HTR-8/SVneo (cell line): ENCODE measurements at regions not wholly inside any gene's neighbourhood (a gene's known extent, or its start where the extent isn't known, plus 50 kb on each side); places are given as distances from the start of the nearest gene placed in this dataset.

Experiments
- DNase-seq: peaks from one replicate; pipeline ENCODE4 v3.0.0; 2011; ENCODE audit warnings: low spot score, mixed read lengths; ENCODE audit not compliant: insufficient read length
- FAIRE-seq: peaks from 2 replicates; lab custom pipeline; 2011; peaks lifted over from hg19 to GRCh38; lab: Jason Lieb, UNC

DNA sequence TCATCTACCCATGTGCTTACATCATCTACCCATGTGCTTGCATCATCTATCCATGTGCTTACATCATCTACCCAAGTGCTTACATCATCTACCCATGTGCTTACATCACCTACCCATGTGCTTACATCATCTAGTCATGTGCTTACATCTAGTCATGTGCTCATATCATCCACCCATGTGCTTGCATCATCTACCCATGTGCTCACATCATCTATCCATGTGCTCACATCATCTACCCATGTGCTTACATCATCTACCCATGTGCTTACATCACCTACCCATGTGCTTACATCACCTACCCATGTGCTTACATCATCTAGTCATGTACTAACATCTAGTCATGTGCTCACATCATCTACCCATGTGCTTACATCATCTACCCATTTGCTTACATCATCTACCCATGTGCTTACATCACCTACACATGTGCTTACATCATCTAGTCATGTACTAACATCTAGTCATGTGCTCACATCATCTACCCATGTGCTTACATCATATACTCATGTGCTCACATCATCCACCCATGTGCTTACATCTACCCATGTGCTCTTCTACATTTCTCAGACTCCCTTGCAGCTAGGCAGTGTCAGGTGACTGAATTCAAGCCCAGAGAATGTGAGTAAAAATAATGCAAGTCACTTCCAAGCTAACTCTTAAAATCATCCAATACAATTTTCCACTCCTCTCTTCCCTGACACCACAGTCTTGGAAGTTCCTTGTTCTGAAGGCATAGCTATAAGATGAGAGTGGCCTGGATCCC, 196.8 kb downstream of the CBLN1 start:
- FAIRE-seq = peak; percentile 99
- DNase-seq = no peak

DNA sequence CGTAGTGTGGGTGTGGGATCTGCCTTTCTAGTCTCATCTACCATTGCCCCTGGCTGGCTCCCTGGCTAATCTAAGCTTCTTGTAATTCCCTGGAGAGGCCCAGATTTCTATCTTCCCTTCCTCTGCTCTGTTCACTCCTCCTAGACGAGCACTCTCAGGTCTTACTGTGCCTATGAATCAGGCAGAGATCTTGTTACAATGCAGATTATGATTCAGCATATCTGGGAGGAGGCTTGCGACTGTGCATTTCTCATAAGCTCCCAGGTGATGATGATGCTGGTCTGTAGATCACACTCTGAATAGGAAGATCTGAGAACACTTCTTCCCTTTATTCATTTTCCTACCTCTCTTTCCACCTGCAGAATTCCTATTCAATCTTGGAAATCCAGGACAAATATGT, 200.1 kb downstream of the CBLN1 start:
- no peak for DNase-seq
- no peak for FAIRE-seq

DNA sequence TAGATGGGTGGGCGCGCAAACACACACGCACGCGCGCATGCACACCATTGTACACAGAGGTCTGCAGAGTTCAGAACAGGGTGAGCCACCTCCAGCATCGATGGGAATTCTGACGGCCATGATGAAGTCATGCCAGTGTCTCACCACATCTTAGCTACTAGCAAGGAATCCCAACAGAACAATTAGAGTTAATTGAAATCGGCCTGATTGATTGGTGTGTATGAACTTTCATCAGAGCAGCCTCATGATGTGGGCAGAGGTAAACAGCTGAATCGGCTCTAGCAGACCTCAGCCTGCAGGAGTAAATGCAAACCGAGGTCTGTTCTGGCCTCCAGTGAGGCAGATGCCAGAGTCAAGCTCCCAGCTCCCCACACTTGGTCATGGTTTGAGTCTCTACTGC, 200.6 kb downstream of the CBLN1 start:
- DNase-seq (no peak), FAIRE-seq (no peak)

DNA sequence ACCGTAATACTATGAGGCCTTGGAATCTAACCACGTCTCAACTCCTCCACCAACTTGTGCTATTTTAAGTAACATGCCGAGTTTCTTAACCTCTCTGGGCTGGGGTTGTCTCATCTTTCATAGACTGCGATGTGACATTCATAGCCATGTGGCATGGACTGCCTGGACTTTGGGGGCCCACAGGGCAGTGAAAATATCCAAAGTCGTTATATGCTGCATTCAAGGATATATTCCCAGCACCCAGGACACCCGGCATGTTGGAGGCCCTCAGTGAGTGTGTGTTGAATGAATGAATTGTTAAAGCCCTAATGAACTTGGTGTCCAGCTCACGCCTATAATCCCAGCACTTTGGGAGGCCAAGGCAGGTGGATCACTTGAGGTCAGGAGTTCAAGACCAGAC, 203.1 kb downstream of the CBLN1 start:
- no peak for FAIRE-seq

GRCh38 chr16:49078104-49078503, 203.5 kb downstream of the CBLN1 start:
- FAIRE-seq (no peak), DNase-seq (no peak)

More for the DNA sequence above, 203.1 kb downstream of the CBLN1 start:
- no peak for DNase-seq

GRCh38 chr16:49075709-49076108, 205.9 kb downstream of the CBLN1 start:
- DNase-seq (no peak), FAIRE-seq (no peak)

DNA sequence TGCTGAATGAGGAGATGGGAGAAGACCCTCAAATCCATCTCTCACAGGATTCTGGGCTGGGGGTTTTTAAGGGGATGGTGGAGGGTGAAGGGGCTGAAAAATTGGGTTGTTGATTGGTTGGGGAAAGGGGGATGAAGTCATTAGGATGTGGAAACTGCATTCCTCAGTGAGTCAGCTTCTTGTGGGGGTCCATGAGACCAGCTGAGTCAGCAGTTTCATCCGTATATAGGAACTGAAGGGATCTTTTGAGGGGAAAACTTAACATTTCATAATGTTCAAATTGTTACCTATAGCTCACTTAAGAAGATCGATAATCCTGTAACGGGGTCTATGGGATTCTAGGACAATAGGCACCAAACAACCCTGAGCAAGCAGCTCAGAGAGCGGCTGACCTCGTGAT, 213.4 kb downstream of the CBLN1 start:
- DNase-seq = no peak
- FAIRE-seq = no peak

GRCh38 chr16:49067776-49068175, 213.9 kb downstream of the CBLN1 start:
- DNase-seq (no peak), FAIRE-seq (no peak)

- FAIRE-seq = no peak
- DNase-seq = no peak
These were observed 220.4 kb downstream of the CBLN1 start for GRCh38 chr16:49061137-49061714.

GRCh38 chr16:49060728-49061127, 220.9 kb downstream of the CBLN1 start:
- FAIRE-seq = no peak
- no peak for DNase-seq

- FAIRE-seq (no peak), DNase-seq (no peak)
These were observed 223.3 kb downstream of the CBLN1 start for GRCh38 chr16:49058382-49058781.

- FAIRE-seq = no peak
- DNase-seq = no peak
These were observed 223.7 kb downstream of the CBLN1 start for GRCh38 chr16:49057936-49058335.

- no peak for FAIRE-seq
- no peak for DNase-seq
These were observed 224.2 kb downstream of the CBLN1 start for GRCh38 chr16:49057391-49057790.

GRCh38 chr16:49056546-49056945, 225.1 kb downstream of the CBLN1 start:
- DNase-seq = no peak
- FAIRE-seq = no peak

DNA sequence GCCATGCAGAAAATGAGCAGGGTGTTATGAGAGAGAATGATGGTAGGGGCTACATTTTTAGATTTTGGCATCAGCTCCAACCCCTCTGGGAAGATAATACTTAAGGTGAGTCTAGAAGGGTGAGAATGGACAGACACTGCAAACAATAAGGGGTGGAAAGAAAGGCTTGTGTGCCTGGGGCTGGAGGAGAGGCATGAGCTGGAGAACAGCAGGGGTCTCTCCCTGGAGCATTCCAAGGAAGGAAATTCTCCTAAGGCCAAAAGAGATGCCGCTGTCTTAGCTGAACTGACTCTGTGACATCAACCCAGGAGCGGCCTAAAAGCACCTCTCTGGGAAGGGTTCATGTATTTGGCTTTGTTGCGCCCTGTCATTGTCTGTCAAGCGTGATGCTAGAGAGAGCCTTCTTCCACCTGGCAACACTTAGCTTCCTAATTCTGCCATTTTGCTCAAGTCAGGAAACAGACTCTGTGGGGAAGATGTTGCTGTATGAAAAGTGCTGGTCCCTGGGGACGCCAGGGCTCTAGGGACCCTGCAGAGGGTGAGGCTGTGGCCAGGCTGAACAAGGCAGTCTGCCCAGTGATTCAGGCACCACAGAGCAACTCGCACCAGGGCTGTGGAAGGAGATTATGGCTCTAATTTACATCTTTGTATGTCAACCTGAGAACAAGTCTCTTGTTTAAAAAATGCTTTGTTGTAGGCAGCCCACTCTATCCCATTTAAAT, 225.7 kb downstream of the CBLN1 start:
- no peak for DNase-seq
- FAIRE-seq = no peak

DNA sequence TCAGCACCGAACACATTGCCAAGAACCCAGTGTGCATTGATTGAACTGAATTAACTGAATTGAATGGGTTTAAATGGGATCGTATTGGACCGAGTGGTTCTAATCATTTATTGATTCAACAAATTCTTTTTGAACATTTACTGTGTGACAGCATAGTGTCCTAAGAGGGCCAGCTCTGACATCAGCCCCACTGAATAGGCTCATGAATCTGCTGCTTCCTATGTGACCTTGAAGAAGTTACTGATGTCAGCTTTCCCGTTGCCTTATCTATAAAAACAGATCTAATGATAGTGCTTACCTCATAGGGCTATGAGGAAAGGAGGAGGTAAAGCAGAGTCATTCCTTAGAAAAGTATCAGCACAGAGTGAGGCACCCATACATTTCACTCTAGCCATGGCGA, 226.3 kb downstream of the CBLN1 start:
- FAIRE-seq (no peak), DNase-seq (no peak)

DNA sequence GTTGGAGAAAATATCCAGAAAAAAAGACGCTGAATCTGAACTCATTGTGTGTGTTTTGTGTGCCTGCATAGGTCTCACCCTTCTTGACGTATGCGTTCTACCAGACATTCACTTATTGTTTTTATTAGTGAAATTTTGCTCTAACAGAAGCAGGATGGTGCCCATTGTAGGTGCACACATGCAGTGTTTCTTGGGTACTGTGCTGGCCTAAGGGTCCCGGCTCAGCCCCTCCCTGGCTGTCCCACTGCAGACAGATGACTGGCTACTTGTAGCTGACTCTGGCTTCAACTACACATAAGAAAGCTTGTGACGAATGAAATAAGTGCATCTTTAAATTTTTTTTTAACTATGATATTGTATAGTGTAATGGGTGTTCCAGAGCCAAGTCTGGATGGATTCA, 227.0 kb downstream of the CBLN1 start:
- DNase-seq = no peak
- no peak for FAIRE-seq

DNA sequence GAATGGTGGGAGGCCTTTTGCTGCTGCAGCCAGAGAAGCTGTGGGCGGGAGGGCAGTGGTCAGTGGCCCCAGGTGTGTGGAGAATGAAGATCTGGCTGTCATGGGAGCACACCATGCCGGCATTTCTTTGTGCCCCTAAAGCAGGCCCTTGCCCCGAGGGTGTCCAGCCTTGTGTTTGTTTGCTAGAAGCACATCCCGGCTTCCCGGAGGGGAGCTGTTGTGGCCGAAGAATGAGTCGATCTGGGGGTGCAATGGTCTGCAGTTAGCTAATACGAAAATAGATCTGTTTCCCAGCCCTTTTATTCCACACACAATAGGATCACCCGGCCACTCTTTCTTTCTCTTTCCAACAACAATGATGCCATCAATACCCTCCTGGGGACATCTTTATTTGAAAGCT, 228.8 kb downstream of the CBLN1 start:
- no peak for DNase-seq
- FAIRE-seq = no peak

DNA sequence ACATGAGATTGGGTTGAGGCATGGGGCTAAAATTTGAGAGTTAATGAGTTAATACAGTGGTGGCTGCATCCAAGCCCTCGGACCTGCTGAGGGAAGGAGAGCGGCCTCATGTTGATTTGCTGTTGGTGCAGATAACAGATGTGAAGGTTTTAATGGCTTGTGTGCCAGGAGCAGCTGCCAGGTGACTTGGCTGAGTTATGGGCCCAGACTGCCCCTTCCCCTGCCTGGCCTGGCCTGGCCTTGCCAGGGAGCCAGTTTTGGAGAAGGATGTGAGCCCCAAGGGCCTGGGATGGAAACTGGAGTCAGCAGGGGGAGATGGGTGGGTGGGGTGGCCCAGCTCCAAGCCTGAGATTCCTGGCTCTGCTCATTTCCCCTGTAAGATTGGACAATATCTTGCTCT, 230.1 kb downstream of the CBLN1 start:
- DNase-seq (no peak), FAIRE-seq (no peak)

DNA sequence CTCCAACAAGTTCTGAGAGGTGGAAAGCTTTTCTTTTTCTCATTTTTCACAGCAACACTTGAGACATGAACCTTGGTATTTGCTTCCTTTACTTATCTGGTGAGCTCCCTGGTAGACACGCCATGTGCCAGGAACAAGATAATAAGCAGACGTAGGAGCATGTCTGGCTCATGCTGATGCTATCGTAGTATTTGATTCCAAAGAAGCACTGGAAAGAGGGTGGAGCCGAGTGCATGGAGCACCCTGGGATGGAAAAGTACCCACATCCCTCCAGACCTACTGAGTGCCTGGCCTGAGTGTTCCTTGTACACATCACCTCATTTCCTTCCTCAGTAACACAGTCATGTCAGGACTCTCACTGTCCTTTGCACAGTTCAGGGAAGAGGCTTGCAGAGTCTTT, 231.0 kb downstream of the CBLN1 start:
- FAIRE-seq = no peak

GRCh38 chr16:49049644-49050043, 232.0 kb downstream of the CBLN1 start:
- FAIRE-seq = no peak
- DNase-seq = no peak

More for the DNA sequence above, 231.0 kb downstream of the CBLN1 start:
- no peak for DNase-seq
